Fibroblast of lung (primary cell): ENCODE measurements at regions not wholly inside any gene's neighbourhood (a gene's known extent, or its start where the extent isn't known, plus 50 kb on each side); places are given as distances from the start of the nearest gene placed in this dataset.

ENCODE experiments used
- DNase-seq, 2 donors: peaks; one replicate each; pipeline versions ENCODE4 v3.0.0 to v3.0.0-alpha.2; 2010; ENCODE audit warnings: low read depth in 2 of 2
- H2AFZ ChIP-seq: 2 replicates; pipeline ENCODE4 v1.5.1; 2012; ENCODE audit warnings: low read length, control low read depth, inconsistent platforms
- H3K27ac ChIP-seq: 2 replicates; pipeline ENCODE4 v1.5.1; 2011; ENCODE audit warnings: low read length, control low read depth; ENCODE audit not compliant: insufficient read depth
- H3K27me3 ChIP-seq: 2 replicates; pipeline ENCODE4 v1.5.1; 2011; ENCODE audit warnings: mild to moderate bottlenecking, low read length; ENCODE audit not compliant: control insufficient read depth, insufficient read depth
- H3K36me3 ChIP-seq: 2 replicates; pipeline ENCODE4 v1.5.1; 2011; ENCODE audit warnings: low read length; ENCODE audit not compliant: control insufficient read depth, insufficient read depth
- H3K4me1 ChIP-seq: 2 replicates; pipeline ENCODE4 v1.5.1; 2011; ENCODE audit warnings: low read length; ENCODE audit not compliant: control insufficient read depth, insufficient read depth; ENCODE audit errors: extremely low read depth
- H3K4me2 ChIP-seq: 2 replicates; pipeline ENCODE4 v1.5.1; 2011; ENCODE audit warnings: low read length, control low read depth; ENCODE audit not compliant: insufficient read depth; ENCODE audit errors: extremely low read depth
- H3K4me3 ChIP-seq, 4 experiments: fragments of 200-600 bp in 1 of 4; sonication (generic) in 1 of 4; replicated peaks in 1 of 4; 2 replicates each; pipeline ENCODE4 v1.5.1; 2011 to 2016; ENCODE audit warnings: low read length in 4 of 4, low read depth in 3 of 4, mild to moderate bottlenecking in 3 of 4, control low read depth in 2 of 4, inconsistent platforms in 1 of 4, mixed read lengths in 1 of 4; ENCODE audit not compliant: insufficient read depth in 1 of 4; ENCODE audit errors: control extremely low read depth in 1 of 4
- H3K79me2 ChIP-seq: 2 replicates; pipeline ENCODE4 v1.5.1; 2012; ENCODE audit warnings: mild to moderate bottlenecking, low read length, inconsistent platforms; ENCODE audit not compliant: control insufficient read depth, insufficient read depth
- H3K9ac ChIP-seq: 2 replicates; pipeline ENCODE4 v1.5.1; 2011; ENCODE audit warnings: mild to moderate bottlenecking, low read length, control low read depth; ENCODE audit not compliant: insufficient read depth
- H3K9me3 ChIP-seq: 2 replicates; pipeline ENCODE4 v1.5.1; 2012; ENCODE audit warnings: low read depth, low read length; ENCODE audit not compliant: control insufficient read depth, insufficient read depth
- H4K20me1 ChIP-seq: 2 replicates; pipeline ENCODE4 v1.5.1; 2011; ENCODE audit warnings: low read length; ENCODE audit not compliant: control insufficient read depth, insufficient read depth; ENCODE audit errors: extremely low read depth
- EZH2 ChIP-seq: IDR thresholded peaks from 2 replicates; pipeline ENCODE4 v1.5.1; 2012; ENCODE audit warnings: low read length, control low read depth, mild to moderate bottlenecking; ENCODE audit errors: missing control alignments
- TF ChIP-seq, protein P1 (sequence below), 2 donors: IDR thresholded peaks in 1 of 2; conservative IDR thresholded peaks in 1 of 2; 1 replicate in 1 of 2; 2 replicates in 1 of 2; pipeline ENCODE4 v1.5.1; 2011 to 2012; ENCODE audit warnings: low read length in 2 of 2, control low read depth in 1 of 2, inconsistent platforms in 1 of 2, low read depth in 1 of 2, mild to moderate bottlenecking in 1 of 2

DNA sequence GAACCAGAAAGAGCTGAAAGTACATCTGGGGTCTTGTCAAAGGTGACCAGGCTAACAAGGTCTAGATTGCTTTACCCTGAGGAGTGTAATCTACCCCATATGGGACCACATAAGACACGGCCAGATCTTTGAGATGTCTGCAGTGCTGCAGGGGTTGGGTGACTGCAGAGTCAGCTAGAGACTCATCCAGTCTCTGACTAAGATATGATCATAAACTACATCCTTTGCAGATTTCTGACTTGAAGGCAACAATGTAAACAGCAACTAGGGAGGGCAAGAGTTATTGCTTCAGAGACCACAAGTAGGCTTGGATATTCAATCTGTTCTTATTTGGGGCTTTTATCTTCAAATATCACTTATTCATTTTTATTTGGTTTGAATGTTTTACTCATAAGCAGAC, 1080.5 kb upstream of the FOXG1 start:
- no peak overlapping the region for H3K9ac ChIP-seq
- no peaks in the 10 kb centered on the region for H3K9me3 ChIP-seq
- H3K4me2 ChIP-seq = no peak overlapping the region
- no peak overlapping the region for H3K4me3 ChIP-seq
- H3K27me3 ChIP-seq = no peaks in the 10 kb centered on the region
- TF ChIP-seq, protein P1, sequence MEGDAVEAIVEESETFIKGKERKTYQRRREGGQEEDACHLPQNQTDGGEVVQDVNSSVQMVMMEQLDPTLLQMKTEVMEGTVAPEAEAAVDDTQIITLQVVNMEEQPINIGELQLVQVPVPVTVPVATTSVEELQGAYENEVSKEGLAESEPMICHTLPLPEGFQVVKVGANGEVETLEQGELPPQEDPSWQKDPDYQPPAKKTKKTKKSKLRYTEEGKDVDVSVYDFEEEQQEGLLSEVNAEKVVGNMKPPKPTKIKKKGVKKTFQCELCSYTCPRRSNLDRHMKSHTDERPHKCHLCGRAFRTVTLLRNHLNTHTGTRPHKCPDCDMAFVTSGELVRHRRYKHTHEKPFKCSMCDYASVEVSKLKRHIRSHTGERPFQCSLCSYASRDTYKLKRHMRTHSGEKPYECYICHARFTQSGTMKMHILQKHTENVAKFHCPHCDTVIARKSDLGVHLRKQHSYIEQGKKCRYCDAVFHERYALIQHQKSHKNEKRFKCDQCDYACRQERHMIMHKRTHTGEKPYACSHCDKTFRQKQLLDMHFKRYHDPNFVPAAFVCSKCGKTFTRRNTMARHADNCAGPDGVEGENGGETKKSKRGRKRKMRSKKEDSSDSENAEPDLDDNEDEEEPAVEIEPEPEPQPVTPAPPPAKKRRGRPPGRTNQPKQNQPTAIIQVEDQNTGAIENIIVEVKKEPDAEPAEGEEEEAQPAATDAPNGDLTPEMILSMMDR (conservative IDR thresholded peaks at IDR 0.05 in 1 of 2, IDR thresholded peaks at IDR 0.05 in 1 of 2; ENCODE audit: low read depth in 1 of 2, low read length in 2 of 2) = no peak
- TF ChIP-seq EZH2 = no peak
- H2AFZ ChIP-seq = no peak overlapping the region
- no peaks in the 10 kb centered on the region for H3K79me2 ChIP-seq
- no peaks in the 10 kb centered on the region for H3K36me3 ChIP-seq
- no peaks in the 10 kb centered on the region for H3K4me1 ChIP-seq
- DNase-seq = no peak
- H4K20me1 ChIP-seq = no peaks in the 10 kb centered on the region
- H3K27ac ChIP-seq = no peak overlapping the region

DNA sequence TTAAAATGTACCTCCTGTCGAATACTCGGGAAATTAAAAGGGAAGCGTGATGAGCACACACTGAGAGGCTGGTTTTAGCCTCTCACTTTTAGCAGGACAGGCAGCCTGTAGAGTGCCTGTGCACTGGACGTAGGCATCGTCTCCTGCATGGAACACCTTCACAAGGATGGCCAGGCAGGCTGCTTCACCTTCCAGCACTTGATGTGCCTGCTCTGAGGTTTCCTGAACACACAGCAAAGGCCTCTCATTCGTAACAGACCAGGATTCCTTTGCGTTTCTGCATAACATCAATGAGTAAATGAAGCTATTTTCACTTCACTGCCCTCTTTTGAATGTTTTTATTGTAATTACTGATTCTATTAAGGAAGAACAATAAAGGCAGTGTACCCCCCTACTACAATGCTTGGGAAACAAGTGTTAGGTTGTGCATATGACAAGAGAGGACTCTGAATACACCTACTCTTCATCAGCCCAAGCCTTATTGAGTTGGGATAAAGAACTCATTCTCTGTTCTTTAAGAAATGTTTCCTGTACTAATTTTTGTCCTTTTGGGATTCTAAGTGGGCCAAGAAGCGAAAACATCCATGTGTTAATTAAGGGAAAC, 1077.6 kb upstream of the FOXG1 start:
- Histone ChIP-seq H3K27ac (no peak overlapping the region), H3K4me1 (no peaks in the 10 kb centered on the region), H3K4me3 (no peak overlapping the region), H3K9ac (no peak overlapping the region), H2AFZ (no peak overlapping the region), H3K9me3 (no peaks in the 10 kb centered on the region), H4K20me1 (no peaks in the 10 kb centered on the region), H3K79me2 (no peaks in the 10 kb centered on the region), H3K36me3 (no peaks in the 10 kb centered on the region), H3K4me2 (no peak overlapping the region), H3K27me3 (no peaks in the 10 kb centered on the region)
- DNase-seq = no peak
- TF ChIP-seq EZH2 = no peak
- TF ChIP-seq, protein P1 (conservative IDR thresholded peaks at IDR 0.05 in 1 of 2, IDR thresholded peaks at IDR 0.05 in 1 of 2; ENCODE audit: low read depth in 1 of 2, low read length in 2 of 2) = no peak

DNA sequence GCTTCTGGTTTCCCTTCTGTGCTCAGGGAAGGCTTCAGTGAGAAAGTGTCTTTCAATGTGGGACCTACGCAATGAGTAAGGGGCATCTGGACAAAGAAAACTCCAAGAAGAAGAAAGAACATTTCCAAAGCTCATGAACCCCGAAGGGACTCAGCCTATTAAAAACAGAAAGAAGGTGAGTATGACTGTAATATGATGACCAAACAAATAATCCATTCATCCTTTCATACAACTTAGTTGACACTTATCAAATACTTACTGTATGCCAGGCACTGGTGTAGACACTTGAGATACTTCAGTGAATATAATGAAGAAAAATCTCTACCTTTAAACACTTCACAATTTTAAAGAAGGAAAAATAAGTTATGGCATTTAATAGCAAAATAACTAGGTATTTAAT, 1054.2 kb upstream of the FOXG1 start:
- no peak for DNase-seq
- Histone ChIP-seq H3K9ac (no peak overlapping the region), H3K27ac (no peak overlapping the region), H3K9me3 (no peaks in the 10 kb centered on the region), H3K4me3 (no peak overlapping the region), H3K4me1 (no peaks in the 10 kb centered on the region), H3K27me3 (no peaks in the 10 kb centered on the region), H3K79me2 (no peaks in the 10 kb centered on the region), H3K36me3 (no peaks in the 10 kb centered on the region), H2AFZ (no peak overlapping the region), H4K20me1 (no peaks in the 10 kb centered on the region), H3K4me2 (no peak overlapping the region)
- no peak for TF ChIP-seq EZH2
- TF ChIP-seq, protein P1 (conservative IDR thresholded peaks at IDR 0.05 in 1 of 2, IDR thresholded peaks at IDR 0.05 in 1 of 2; ENCODE audit: low read depth in 1 of 2, low read length in 2 of 2) = no peak
